WTC11 (cell line): ENCODE measurements at regions not wholly inside any gene's neighbourhood (a gene's known extent, or its start where the extent isn't known, plus 50 kb on each side); places are given as distances from the start of the nearest gene placed in this dataset.

Experiments
- CTCF ChIP-seq: fragments of 200-600 bp; IDR thresholded peaks from 2 replicates; pipeline ENCODE4 v1.8.0; 2022; ENCODE audit warnings: antibody characterized with exemption
- FOXP1 ChIP-seq: sonication (generic); formaldehyde crosslinking; IDR thresholded peaks from 2 replicates; pipeline ENCODE4 v1.8.0; 2022; ENCODE audit warnings: missing genetic modification reagents, mild to moderate bottlenecking, moderate library complexity, borderline replicate concordance
- MAX ChIP-seq: sonication (generic); formaldehyde crosslinking; IDR thresholded peaks from 2 replicates; pipeline ENCODE4 v1.8.0; 2022; ENCODE audit warnings: mild to moderate bottlenecking, missing genetic modification reagents
- USF2 ChIP-seq: sonication (generic); formaldehyde crosslinking; IDR thresholded peaks from 2 replicates; pipeline ENCODE4 v1.8.1; 2023; ENCODE audit warnings: mild to moderate bottlenecking, missing genetic modification reagents, moderate library complexity
- ZMAT4 ChIP-seq: fragments of 250-450 bp; sonication (Bioruptor Pico); IDR thresholded peaks from 2 replicates; pipeline ENCODE4 v1.9.0; 2021; ENCODE audit warnings: mild to moderate bottlenecking

GRCh38 chr10:56943221-56943755 lies 582.2 kb upstream of the ZWINT start:
- TF ChIP-seq CTCF (no peak), ZMAT4 (CRISPR knock-in tag) (no peak), MAX (no peak), FOXP1 (CRISPR knock-in tag) (no peak), USF2 (CRISPR knock-in tag) (no peak)
